GM12878 (cell line): ENCODE measurements at regions not wholly inside any gene's neighbourhood (a gene's known extent, or its start where the extent isn't known, plus 50 kb on each side); places are given as distances from the start of the nearest gene placed in this dataset.

Experiments
- ATAC-seq: fragments of 200-7000 bp; cut with Tn5 transposase; 3 replicates; pipeline ENCODE4 v1.9.1; 2020; ENCODE audit warnings: mild to moderate bottlenecking, moderate library complexity
- BruUV-seq: library from RNA; stranded (reverse); fragments of 400-500 nt; replicated peaks from 2 replicates; lab custom pipeline; 2021; lab: Mats Ljungman, UMichigan
- CTCF ChIA-PET: fragments of 300-600 bp; sonication (Branson Sonifier 250); formaldehyde crosslinking; extraction: SDS; loops from one replicate; lab custom pipeline; 2021; ENCODE audit warnings: inconsistent platforms; lab: Yijun Ruan, JAX
- POLR2A ChIA-PET: fragments of 350-600 bp; formaldehyde crosslinking; extraction: SDS; loops from one replicate; lab custom pipeline; 2021; ENCODE audit warnings: inconsistent platforms; lab: Charles Lee
- RAD21 ChIA-PET: fragments of 300-600 bp; sonication (Branson Sonifier 250); formaldehyde crosslinking; loops from one replicate; lab custom pipeline; 2023; ENCODE audit warnings: antibody characterized with exemption; ENCODE audit not compliant: unreplicated experiment; lab: Charles Lee
- SMC1A ChIA-PET: fragments of 300-600 bp; sonication (Branson Sonifier 250); formaldehyde crosslinking; loops from one replicate; lab custom pipeline; 2023; ENCODE audit not compliant: unreplicated experiment, uncharacterized antibody; lab: Charles Lee
- DNase-seq: peaks from one replicate; pipeline ENCODE4 v3.0.0-alpha.2; 2011; ENCODE audit warnings: low read depth, low spot score
- FAIRE-seq: peaks from 3 replicates; lab custom pipeline; 2011; peaks lifted over from hg19 to GRCh38; lab: Jason Lieb, UNC
- H2AFZ ChIP-seq: 2 replicates; pipeline ENCODE4 v1.6.0; 2011; ENCODE audit warnings: low read depth, low read length, control low read depth; ENCODE audit not compliant: control insufficient read depth
- H3K27ac ChIP-seq: 2 replicates; pipeline ENCODE4 v1.5.1; 2011; ENCODE audit warnings: control low read depth; ENCODE audit not compliant: control insufficient read depth, insufficient read depth
- H3K27me3 ChIP-seq, 2 experiments: replicated peaks in 1 of 2; 2 replicates each; pipeline versions ENCODE4 v1.6.0 to v1.6.1; 2011; ENCODE audit warnings: low read length in 1 of 2; ENCODE audit not compliant: control insufficient read depth in 2 of 2, insufficient read depth in 2 of 2
- H3K36me3 ChIP-seq, 2 experiments: 2 replicates each; pipeline ENCODE4 v1.5.1; 2011; ENCODE audit warnings: low read length in 1 of 2; ENCODE audit not compliant: control insufficient read depth in 2 of 2, insufficient read depth in 2 of 2
- H3K4me1 ChIP-seq: 2 replicates; pipeline ENCODE4 v1.6.1; 2011; ENCODE audit warnings: mild to moderate bottlenecking, low read length, moderate library complexity, mixed read lengths; ENCODE audit not compliant: control insufficient read depth, insufficient read depth
- H3K4me2 ChIP-seq: 2 replicates; pipeline ENCODE4 v1.6.0; 2011; ENCODE audit warnings: control low read depth; ENCODE audit not compliant: control insufficient read depth, insufficient read depth
- H3K4me3 ChIP-seq: fragments of 200-600 bp; sonication (generic); 2 replicates; pipeline ENCODE4 v1.5.1; 2016
- H3K79me2 ChIP-seq: 2 replicates; pipeline ENCODE4 v1.6.0; 2011; ENCODE audit warnings: low read length; ENCODE audit not compliant: control insufficient read depth, insufficient read depth
- H3K9ac ChIP-seq: 2 replicates; pipeline ENCODE4 v1.8.0; 2011; ENCODE audit warnings: low read length, control low read depth, mixed read lengths; ENCODE audit not compliant: control insufficient read depth, insufficient read depth
- H3K9me3 ChIP-seq: replicated peaks from 3 replicates; pipeline ENCODE4 v1.5.1; 2011; ENCODE audit warnings: mild to moderate bottlenecking, low read length; ENCODE audit not compliant: control insufficient read depth, insufficient read depth
- H4K20me1 ChIP-seq: 2 replicates; pipeline ENCODE4 v1.6.0; 2011; ENCODE audit not compliant: control insufficient read depth, insufficient read depth
- ATF7 ChIP-seq: fragments of 450-650 bp; IDR thresholded peaks from 2 replicates; pipeline ENCODE4 v1.6.1; 2016; ENCODE audit warnings: low read depth, mild to moderate bottlenecking
- BACH1 ChIP-seq: fragments of 450-650 bp; IDR thresholded peaks from 2 replicates; pipeline ENCODE4 v1.6.1; 2017; ENCODE audit warnings: mild to moderate bottlenecking, borderline replicate concordance
- CHD1 ChIP-seq: IDR thresholded peaks from 2 replicates; pipeline ENCODE4 v1.6.1; 2012; ENCODE audit warnings: low read depth, low read length, improper control_type of control experiment
- CHD4 ChIP-seq: fragments of 200-600 bp; sonication (generic); IDR thresholded peaks from 2 replicates; pipeline ENCODE4 v1.6.1; 2016; ENCODE audit warnings: mild to moderate bottlenecking
- ETV6 ChIP-seq, 2 experiments: fragments of 450-650 bp in 1 of 2; IDR thresholded peaks in 1 of 2; conservative IDR thresholded peaks in 1 of 2; 2 replicates each; pipeline ENCODE4 v1.6.1; 2014; ENCODE audit warnings: antibody characterized with exemption in 1 of 2, borderline replicate concordance in 1 of 2, low read depth in 1 of 2, mild to moderate bottlenecking in 1 of 2, moderate library complexity in 1 of 2
- KLF5 ChIP-seq: fragments of 450-650 bp; IDR thresholded peaks from 2 replicates; pipeline ENCODE4 v1.6.1; 2014; ENCODE audit warnings: mild to moderate bottlenecking; ENCODE audit not compliant: partially characterized antibody
- MAX ChIP-seq: IDR thresholded peaks from 2 replicates; pipeline ENCODE4 v1.6.1; 2012; ENCODE audit warnings: low read depth, low read length, improper control_type of control experiment
- NKRF ChIP-seq: fragments of 450-650 bp; conservative IDR thresholded peaks from 2 replicates; pipeline ENCODE4 v1.6.1; 2017; ENCODE audit warnings: mild to moderate bottlenecking, moderate library complexity
- RB1 ChIP-seq: fragments of 450-650 bp; formaldehyde crosslinking; IDR thresholded peaks from 2 replicates; pipeline ENCODE4 v1.6.1; 2017; ENCODE audit warnings: mild to moderate bottlenecking, borderline replicate concordance
- SMAD1 ChIP-seq: fragments of 450-650 bp; IDR thresholded peaks from 2 replicates; pipeline ENCODE4 v1.6.1; 2018; ENCODE audit warnings: mild to moderate bottlenecking, low read depth; ENCODE audit not compliant: partially characterized antibody
- SMAD5 ChIP-seq: IDR thresholded peaks from 2 replicates; pipeline ENCODE4 v1.6.1; 2016; ENCODE audit warnings: antibody characterized with exemption, low read depth
- SRF ChIP-seq, 2 experiments: IDR thresholded peaks; 2 replicates each; pipeline ENCODE4 v1.6.1; 2011; ENCODE audit warnings: low read depth in 2 of 2, low read length in 2 of 2, mild to moderate bottlenecking in 1 of 2, moderate library complexity in 1 of 2
- TAF1 ChIP-seq: IDR thresholded peaks from 2 replicates; pipeline ENCODE4 v1.6.1; 2011; ENCODE audit warnings: mild to moderate bottlenecking, low read depth, low read length, borderline replicate concordance
- TCF12 ChIP-seq: IDR thresholded peaks from 2 replicates; pipeline ENCODE4 v1.6.1; 2011; ENCODE audit warnings: low read depth, mild to moderate bottlenecking, low read length
- ZNF384 ChIP-seq: IDR thresholded peaks from 2 replicates; pipeline ENCODE4 v1.6.1; 2012; ENCODE audit warnings: low read depth, mild to moderate bottlenecking, low read length, improper control_type of control experiment, borderline replicate concordance
- ZNF622 ChIP-seq: fragments of 450-650 bp; IDR thresholded peaks from 2 replicates; pipeline ENCODE4 v1.6.1; 2017; ENCODE audit warnings: mild to moderate bottlenecking, inconsistent platforms
- ZNF687 ChIP-seq: fragments of 450-650 bp; IDR thresholded peaks from 2 replicates; pipeline ENCODE4 v1.6.1; 2017; ENCODE audit warnings: mild to moderate bottlenecking, moderate library complexity
- ZSCAN29 ChIP-seq: fragments of 450-650 bp; IDR thresholded peaks from 2 replicates; pipeline ENCODE4 v1.6.1; 2017; ENCODE audit warnings: mild to moderate bottlenecking, moderate library complexity
- WGBS: methylation state at CpG from one replicate; pipeline ENCODE4 v1.1.6; 2016; ENCODE audit warnings: low lambda C conversion rate; ENCODE audit not compliant: insufficient replicate concordance, insufficient coverage; ENCODE audit errors: missing lambda C conversion rate; 5-methylcytosine and 5-hydroxymethylcytosine counted together
- in situ Hi-C: fragments of 300-500 bp; cut with MboI; formaldehyde crosslinking; loops from 9 replicates; pipeline ENCODE4 v1.14.3; 2018; ENCODE audit warnings: mixed read lengths
- intact Hi-C: fragments of 100-400 bp; cut with micrococcal nuclease; formaldehyde crosslinking; loops from one replicate; pipeline ENCODE4 v1.14.2; 2022; ENCODE audit not compliant: unreplicated experiment

GRCh38 chr20:39576771-39577170 lies 614.6 kb downstream of the DHX35 start (continued):
- no peak for TF ChIP-seq CHD4

DNA sequence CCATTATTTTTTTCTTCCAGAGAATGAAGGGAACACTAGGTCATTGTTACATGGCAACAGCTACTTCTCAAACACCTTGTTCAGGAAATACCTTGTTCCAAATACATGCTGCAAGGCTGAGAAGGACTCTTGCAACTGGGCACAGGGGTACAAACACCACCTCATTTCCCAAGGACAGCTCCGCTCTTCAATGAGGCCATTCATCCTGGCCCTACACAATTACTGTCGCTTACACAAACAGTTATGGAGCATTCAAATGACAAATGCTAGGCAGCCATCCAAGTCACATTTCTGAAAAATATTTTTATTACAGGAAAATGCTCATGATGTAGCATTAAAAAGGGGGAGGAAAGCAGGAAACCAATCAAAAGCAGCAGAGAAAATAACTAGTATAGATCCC lies 611.9 kb downstream of the DHX35 start:
- intact Hi-C loops = no loop called here
- FAIRE-seq (no peak), ATAC-seq (no peak)
- H3K9me3 ChIP-seq = no peaks in the 10 kb centered on the region; the same call in 2 of the 3 replicates
- no peak overlapping the region for H2AFZ ChIP-seq
- WGBS = 25% methylated on average over 2 of the region's 2 CpGs
- H3K27me3 ChIP-seq = no peaks in the 10 kb centered on the region
- no peaks in the 10 kb centered on the region for H3K36me3 ChIP-seq
- TF ChIP-seq ZNF687 (no peak), SMAD5 (no peak), BACH1 (no peak), ETV6 (conservative IDR thresholded peaks at IDR 0.05 in 1 of 2, IDR thresholded peaks at IDR 0.05 in 1 of 2; ENCODE audit: borderline replicate concordance in 1 of 2, low read depth in 1 of 2) (no peak), KLF5 (no peak), ATF7 (no peak), CHD1 (no peak), TAF1 (no peak), SRF (IDR thresholded peaks at IDR 0.05; ENCODE audit: low read depth in 2 of 2, low read length in 2 of 2) (no peak), ZNF622 (no peak), TCF12 (no peak), NKRF (no peak), ZNF384 (no peak), SMAD1 (no peak), ZSCAN29 (no peak), RB1 (no peak), MAX (no peak)
- TF ChIP-seq, all 136 proteins: peak for 0
- DNase-seq = no peak
- Histone ChIP-seq H3K4me2 (no peak overlapping the region), H4K20me1 (no peaks in the 10 kb centered on the region), H3K9ac (no peak overlapping the region), H3K4me1 (no peaks in the 10 kb centered on the region), H3K4me3 (no peak overlapping the region), H3K27ac (no peak overlapping the region), H3K79me2 (no peaks in the 10 kb centered on the region)
- BruUV-seq = no TSS peak
- CTCF ChIA-PET = interaction anchor here (1.5 kb wide), 1 partner anchor 305 kb away, joined by 3 read pairs; no protein-coding TSS in a partner anchor
- POLR2A ChIA-PET = no interaction called here
- SMC1A ChIA-PET = no interaction called here
- RAD21 ChIA-PET = no interaction called here
- in situ Hi-C loops = no loop called here
